Osteoblast (primary cell): ENCODE measurements at regions not wholly inside any gene's neighbourhood (a gene's known extent, or its start where the extent isn't known, plus 50 kb on each side); places are given as distances from the start of the nearest gene placed in this dataset.

ENCODE experiments used
- DNase-seq: peaks from one replicate; pipeline ENCODE4 v3.0.0; 2011; ENCODE audit warnings: low spot score, mixed read lengths; ENCODE audit not compliant: insufficient read length; ENCODE audit errors: missing footprints
- H2AFZ ChIP-seq: 2 replicates; pipeline ENCODE4 v1.6.0; 2011; ENCODE audit warnings: mild to moderate bottlenecking, low read length
- H3K27ac ChIP-seq: 2 replicates; pipeline ENCODE4 v1.5.1; 2011; ENCODE audit warnings: mild to moderate bottlenecking, low read depth, low read length, moderate library complexity
- H3K27me3 ChIP-seq: 2 replicates; pipeline ENCODE4 v1.6.0; 2012; ENCODE audit warnings: mild to moderate bottlenecking, control low read depth, inconsistent platforms, low read length, moderate library complexity; ENCODE audit not compliant: insufficient read depth
- H3K36me3 ChIP-seq: 2 replicates; pipeline ENCODE4 v1.5.1; 2011; ENCODE audit warnings: mild to moderate bottlenecking, low read length, control low read depth, moderate library complexity; ENCODE audit not compliant: insufficient read depth
- H3K4me1 ChIP-seq: 2 replicates; pipeline ENCODE4 v1.5.1; 2011; ENCODE audit warnings: mild to moderate bottlenecking, low read length, control low read depth, moderate library complexity; ENCODE audit not compliant: insufficient read depth
- H3K4me2 ChIP-seq: 2 replicates; pipeline ENCODE4 v1.6.0; 2011; ENCODE audit warnings: mild to moderate bottlenecking, low read length; ENCODE audit not compliant: insufficient read depth
- H3K4me3 ChIP-seq: fragments of 200-600 bp; sonication (generic); 3 replicates; pipeline ENCODE4 v1.5.1; 2012; ENCODE audit warnings: mild to moderate bottlenecking, low read length, inconsistent platforms; ENCODE audit not compliant: insufficient read depth
- H3K79me2 ChIP-seq: 2 replicates; pipeline ENCODE4 v1.6.0; 2012; ENCODE audit warnings: mild to moderate bottlenecking, low read length, control low read depth, inconsistent platforms; ENCODE audit not compliant: insufficient read depth
- H3K9me3 ChIP-seq: 2 replicates; pipeline ENCODE4 v1.5.1; 2011; ENCODE audit warnings: low read depth, low read length, control low read depth
- H4K20me1 ChIP-seq: 2 replicates; pipeline ENCODE4 v1.6.0; 2012; ENCODE audit warnings: mild to moderate bottlenecking, low read length, control low read depth; ENCODE audit not compliant: insufficient read depth
- TF ChIP-seq, protein P1 (sequence below): IDR thresholded peaks from 2 replicates; pipeline ENCODE4 v1.5.1; 2011; ENCODE audit warnings: mild to moderate bottlenecking, low read depth, low read length, moderate library complexity; ENCODE audit errors: extremely low read depth

DNA sequence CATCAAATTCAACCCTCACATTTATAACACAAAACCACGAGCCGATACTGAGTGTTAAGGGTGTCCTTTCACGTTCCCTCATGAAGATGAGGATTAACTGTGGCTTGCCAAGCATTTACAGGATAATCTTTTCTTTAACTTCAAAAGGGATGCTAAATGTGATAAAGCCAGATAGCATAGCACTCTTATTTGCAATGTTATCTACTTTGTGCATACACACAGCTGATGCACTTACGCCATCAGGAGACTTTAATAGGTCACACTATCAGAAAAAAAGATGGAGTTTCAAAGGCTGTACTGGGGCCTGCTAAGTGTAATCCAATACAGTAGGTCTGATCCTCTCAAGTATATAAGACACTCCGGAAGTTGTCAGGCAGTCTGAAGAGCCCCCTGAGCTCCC, 572.7 kb downstream of the PIK3C3 start:
- no peak overlapping the region for H3K27ac ChIP-seq
- no peak overlapping the region for H2AFZ ChIP-seq
- H3K4me2 ChIP-seq: no peak overlapping the region
- no peaks in the 10 kb centered on the region for H3K27me3 ChIP-seq
- TF ChIP-seq, protein P1, sequence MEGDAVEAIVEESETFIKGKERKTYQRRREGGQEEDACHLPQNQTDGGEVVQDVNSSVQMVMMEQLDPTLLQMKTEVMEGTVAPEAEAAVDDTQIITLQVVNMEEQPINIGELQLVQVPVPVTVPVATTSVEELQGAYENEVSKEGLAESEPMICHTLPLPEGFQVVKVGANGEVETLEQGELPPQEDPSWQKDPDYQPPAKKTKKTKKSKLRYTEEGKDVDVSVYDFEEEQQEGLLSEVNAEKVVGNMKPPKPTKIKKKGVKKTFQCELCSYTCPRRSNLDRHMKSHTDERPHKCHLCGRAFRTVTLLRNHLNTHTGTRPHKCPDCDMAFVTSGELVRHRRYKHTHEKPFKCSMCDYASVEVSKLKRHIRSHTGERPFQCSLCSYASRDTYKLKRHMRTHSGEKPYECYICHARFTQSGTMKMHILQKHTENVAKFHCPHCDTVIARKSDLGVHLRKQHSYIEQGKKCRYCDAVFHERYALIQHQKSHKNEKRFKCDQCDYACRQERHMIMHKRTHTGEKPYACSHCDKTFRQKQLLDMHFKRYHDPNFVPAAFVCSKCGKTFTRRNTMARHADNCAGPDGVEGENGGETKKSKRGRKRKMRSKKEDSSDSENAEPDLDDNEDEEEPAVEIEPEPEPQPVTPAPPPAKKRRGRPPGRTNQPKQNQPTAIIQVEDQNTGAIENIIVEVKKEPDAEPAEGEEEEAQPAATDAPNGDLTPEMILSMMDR: no peak
- no peaks in the 10 kb centered on the region for H3K4me1 ChIP-seq
- no peaks in the 10 kb centered on the region for H4K20me1 ChIP-seq
- no peak overlapping the region for H3K4me3 ChIP-seq
- no peaks in the 10 kb centered on the region for H3K9me3 ChIP-seq
- H3K36me3 ChIP-seq: no peaks in the 10 kb centered on the region
- no peak for DNase-seq
- H3K79me2 ChIP-seq: no peaks in the 10 kb centered on the region

- Histone ChIP-seq H3K4me2 (no peak overlapping the region), H3K79me2 (no peaks in the 10 kb centered on the region), H3K36me3 (no peaks in the 10 kb centered on the region), H4K20me1 (no peaks in the 10 kb centered on the region), H3K27ac (no peak overlapping the region), H3K4me1 (no peaks in the 10 kb centered on the region), H3K4me3 (no peak overlapping the region), H3K27me3 (no peaks in the 10 kb centered on the region), H2AFZ (no peak overlapping the region), H3K9me3 (no peaks in the 10 kb centered on the region)
- TF ChIP-seq, protein P1: no peak
- no peak for DNase-seq
These were observed 575.2 kb downstream of the PIK3C3 start for GRCh38 chr18:42530276-42530675.

DNA sequence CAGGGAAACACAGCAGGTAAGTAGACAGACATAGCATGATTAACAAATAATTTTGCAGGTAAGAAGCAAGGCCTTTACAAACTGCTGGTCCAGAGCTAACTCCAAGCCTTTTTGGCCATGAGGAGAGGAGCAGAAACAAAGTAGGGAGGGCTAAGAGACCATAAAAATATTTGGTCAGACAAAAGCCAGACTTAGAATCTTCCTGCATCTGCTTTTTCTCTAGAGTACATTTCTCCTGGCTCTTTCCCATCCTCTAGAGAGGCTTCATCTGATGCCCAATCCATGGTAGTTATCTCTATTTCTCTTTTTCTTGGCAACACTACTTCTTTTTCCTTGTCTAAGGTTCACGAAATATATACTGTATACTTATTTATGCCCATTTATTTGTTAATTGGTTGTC, 577.1 kb downstream of the PIK3C3 start:
- Histone ChIP-seq H3K4me2 (no peak overlapping the region), H3K36me3 (no peaks in the 10 kb centered on the region), H2AFZ (no peak overlapping the region), H3K4me1 (no peaks in the 10 kb centered on the region), H3K27ac (no peak overlapping the region), H3K4me3 (no peak overlapping the region), H4K20me1 (no peaks in the 10 kb centered on the region), H3K9me3 (no peaks in the 10 kb centered on the region), H3K27me3 (no peaks in the 10 kb centered on the region), H3K79me2 (no peaks in the 10 kb centered on the region)
- DNase-seq: no peak
- TF ChIP-seq, protein P1: no peak

- H3K4me2 ChIP-seq: no peak overlapping the region
- no peaks in the 10 kb centered on the region for H3K36me3 ChIP-seq
These were observed 578.1 kb downstream of the PIK3C3 start for GRCh38 chr18:42533009-42533575.

More at GRCh38 chr18:42533009-42533575, 578.1 kb downstream of the PIK3C3 start:
- H3K9me3 ChIP-seq: no peaks in the 10 kb centered on the region
- H3K4me1 ChIP-seq: no peaks in the 10 kb centered on the region
- H3K4me3 ChIP-seq: no peak overlapping the region
- H3K27ac ChIP-seq: no peak overlapping the region
- no peaks in the 10 kb centered on the region for H4K20me1 ChIP-seq
- no peaks in the 10 kb centered on the region for H3K27me3 ChIP-seq
- DNase-seq: no peak
- H2AFZ ChIP-seq: peak overlapping the region; percentile 63
- H3K79me2 ChIP-seq: no peaks in the 10 kb centered on the region
- TF ChIP-seq, protein P1: no peak
